HAP-1 (cell line): ENCODE measurements at regions not wholly inside any gene's neighbourhood (a gene's known extent, or its start where the extent isn't known, plus 50 kb on each side); places are given as distances from the start of the nearest gene placed in this dataset.

Experiments
- DNase-seq, 2 experiments: peaks; one replicate each; pipeline ENCODE4 v3.0.0-alpha.2; 2016 to 2020; ENCODE audit warnings: low spot score in 2 of 2
- H3K27me3 ChIP-seq: fragments of 250-450 bp; sonication (Bioruptor Pico); 2 replicates; pipeline ENCODE4 v1.5.1; 2020; ENCODE audit warnings: low read depth, mild to moderate bottlenecking, moderate library complexity
- H3K36me3 ChIP-seq: fragments of 250-450 bp; sonication (Bioruptor Pico); replicated peaks from 2 replicates; pipeline ENCODE4 v1.5.1; 2020; ENCODE audit warnings: mild to moderate bottlenecking
- H3K4me1 ChIP-seq: fragments of 250-450 bp; sonication (Bioruptor Pico); 2 replicates; pipeline ENCODE4 v1.5.1; 2020; ENCODE audit warnings: mild to moderate bottlenecking
- H3K4me3 ChIP-seq: fragments of 250-450 bp; sonication (Bioruptor Pico); 2 replicates; pipeline ENCODE4 v1.5.1; 2020; ENCODE audit warnings: mild to moderate bottlenecking, moderate library complexity
- H3K9me3 ChIP-seq: fragments of 250-450 bp; sonication (Bioruptor Pico); 2 replicates; pipeline ENCODE4 v1.5.1; 2020; ENCODE audit warnings: mild to moderate bottlenecking, moderate library complexity
- in situ Hi-C: fragments of 300-500 bp; cut with MboI; formaldehyde crosslinking; loops from 3 replicates; pipeline ENCODE4 v1.14.3; 2020; ENCODE audit warnings: low sequenced_read_pairs, inconsistent platforms, mixed read lengths

- DNase-seq = no peak
- H3K36me3 ChIP-seq = no peaks in the 10 kb centered on the region
- in situ Hi-C loops = no loop called here
- H3K27me3 ChIP-seq = no peaks in the 10 kb centered on the region; the same call in 1 of the 2 replicates
- no peak overlapping the region for H3K4me3 ChIP-seq
- no peaks in the 10 kb centered on the region for H3K4me1 ChIP-seq
- no peaks in the 10 kb centered on the region for H3K9me3 ChIP-seq
These were observed 142.2 kb downstream of the ABCA8 start for GRCh38 chr17:68812876-68813584.

GRCh38 chr17:68809148-68809547, 146.0 kb downstream of the ABCA8 start:
- Histone ChIP-seq H3K27me3 (no peaks in the 10 kb centered on the region; the same call in 1 of the 2 replicates), H3K36me3 (no peaks in the 10 kb centered on the region), H3K4me3 (no peak overlapping the region), H3K9me3 (no peaks in the 10 kb centered on the region), H3K4me1 (no peaks in the 10 kb centered on the region)
- DNase-seq = no peak
- in situ Hi-C loops = no loop called here

- Histone ChIP-seq H3K4me1 (no peaks in the 10 kb centered on the region), H3K36me3 (no peaks in the 10 kb centered on the region), H3K27me3 (no peaks in the 10 kb centered on the region; the same call in 1 of the 2 replicates), H3K9me3 (no peaks in the 10 kb centered on the region), H3K4me3 (no peak overlapping the region)
- in situ Hi-C loops = no loop called here
- no peak for DNase-seq
These were observed 147.0 kb downstream of the ABCA8 start for GRCh38 chr17:68807998-68808772.

- Histone ChIP-seq H3K27me3 (no peaks in the 10 kb centered on the region; the same call in 1 of the 2 replicates), H3K4me3 (no peak overlapping the region), H3K9me3 (no peaks in the 10 kb centered on the region), H3K4me1 (no peaks in the 10 kb centered on the region), H3K36me3 (no peaks in the 10 kb centered on the region)
- in situ Hi-C loops = no loop called here
- DNase-seq = no peak
These were observed 149.6 kb downstream of the ABCA8 start for GRCh38 chr17:68805609-68806008.

GRCh38 chr17:68804777-68805520, 150.2 kb downstream of the ABCA8 start:
- in situ Hi-C loops = no loop called here
- Histone ChIP-seq H3K4me3 (no peak overlapping the region), H3K36me3 (no peaks in the 10 kb centered on the region), H3K4me1 (no peaks in the 10 kb centered on the region), H3K9me3 (no peaks in the 10 kb centered on the region), H3K27me3 (no peaks in the 10 kb centered on the region; the same call in 1 of the 2 replicates)
- DNase-seq = no peak

- Histone ChIP-seq H3K9me3 (no peaks in the 10 kb centered on the region), H3K4me1 (no peaks in the 10 kb centered on the region), H3K36me3 (no peaks in the 10 kb centered on the region), H3K27me3 (peaks cover 4% of the 10 kb centered on the region; the same call in 1 of the 2 replicates), H3K4me3 (no peak overlapping the region)
- in situ Hi-C loops = no loop called here
- peak in 1 of 2 experiments; percentile 9 for DNase-seq
These were observed 151.8 kb downstream of the ABCA8 start for GRCh38 chr17:68803164-68803929.

GRCh38 chr17:68801335-68802247, 153.6 kb downstream of the ABCA8 start:
- in situ Hi-C loops = no loop called here
- H3K9me3 ChIP-seq = no peaks in the 10 kb centered on the region
- H3K27me3 ChIP-seq = peaks cover 4% of the 10 kb centered on the region; the same call in 1 of the 2 replicates
- H3K4me1 ChIP-seq = no peaks in the 10 kb centered on the region
- no peak overlapping the region for H3K4me3 ChIP-seq
- no peaks in the 10 kb centered on the region for H3K36me3 ChIP-seq
- DNase-seq = no peak

- no peak for DNase-seq
- Histone ChIP-seq H3K4me1 (no peaks in the 10 kb centered on the region), H3K4me3 (no peak overlapping the region), H3K27me3 (peaks cover 4% of the 10 kb centered on the region; the same call in 1 of the 2 replicates), H3K9me3 (no peaks in the 10 kb centered on the region), H3K36me3 (no peaks in the 10 kb centered on the region)
- in situ Hi-C loops = no loop called here
These were observed 154.4 kb downstream of the ABCA8 start for GRCh38 chr17:68800751-68801150.

GRCh38 chr17:68794636-68795434, 160.4 kb downstream of the ABCA8 start:
- H3K9me3 ChIP-seq = no peaks in the 10 kb centered on the region
- no peak overlapping the region for H3K4me3 ChIP-seq
- in situ Hi-C loops = no loop called here
- H3K36me3 ChIP-seq = no peaks in the 10 kb centered on the region
- peak in 1 of 2 experiments; percentile 22 for DNase-seq
- peaks cover 10% of the 10 kb centered on the region; the same call in 1 of the 2 replicates for H3K4me1 ChIP-seq
- H3K27me3 ChIP-seq = peaks cover 4% of the 10 kb centered on the region; the same call in 1 of the 2 replicates

- Histone ChIP-seq H3K9me3 (no peaks in the 10 kb centered on the region), H3K4me3 (no peak overlapping the region), H3K36me3 (no peaks in the 10 kb centered on the region), H3K27me3 (no peaks in the 10 kb centered on the region), H3K4me1 (peaks cover 10% of the 10 kb centered on the region; the same call in 1 of the 2 replicates)
- DNase-seq = no peak
- in situ Hi-C loops = no loop called here
These were observed 162.3 kb downstream of the ABCA8 start for GRCh38 chr17:68792873-68793272.

GRCh38 chr17:68792042-68792685, 163.0 kb downstream of the ABCA8 start:
- no peak overlapping the region for H3K4me3 ChIP-seq
- peaks cover 10% of the 10 kb centered on the region; the same call in 1 of the 2 replicates for H3K4me1 ChIP-seq
- H3K27me3 ChIP-seq = no peaks in the 10 kb centered on the region
- H3K9me3 ChIP-seq = no peaks in the 10 kb centered on the region
- no peak for DNase-seq
- H3K36me3 ChIP-seq = no peaks in the 10 kb centered on the region
- in situ Hi-C loops = no loop called here
